A549 (cell line): ENCODE measurements at regions not wholly inside any gene's neighbourhood (a gene's known extent, or its start where the extent isn't known, plus 50 kb on each side); places are given as distances from the start of the nearest gene placed in this dataset.

Experiments
- ATAC-seq, 2 experiments: fragments of 200-7000 bp in 1 of 2; fragments of >200 bp in 1 of 2; cut with Nextera tagmentation in 1 of 2; cut with Tn5 transposase in 1 of 2; 3 replicates each; pipeline versions ENCODE4 v1.8.0 to v1.9.1; 2018 to 2020; ENCODE audit warnings: mild to moderate bottlenecking in 1 of 2, moderate library complexity in 1 of 2
- CTCF ChIA-PET: fragments of 300-600 bp; sonication (Branson Sonifier 250); formaldehyde crosslinking; extraction: SDS; loops from one replicate; lab custom pipeline; 2021; ENCODE audit warnings: antibody characterized with exemption, inconsistent platforms; lab: Yijun Ruan, JAX
- POLR2A ChIA-PET: fragments of 350-600 bp; formaldehyde crosslinking; extraction: SDS; loops from one replicate; lab custom pipeline; 2021; ENCODE audit warnings: antibody characterized with exemption, inconsistent platforms; lab: Yijun Ruan, JAX
- DNase-seq, 2 experiments: peaks; one replicate each; pipeline versions ENCODE4 v3.0.0 to v3.0.0-alpha.2; 2011 to 2016; ENCODE audit warnings: low read depth in 1 of 2, low spot score in 1 of 2
- FAIRE-seq: peaks from 2 replicates; lab custom pipeline; 2011; peaks lifted over from hg19 to GRCh38; lab: Jason Lieb, UNC
- H3K27ac ChIP-seq, 2 experiments: fragments of >200 bp; sonication (Bioruptor Twin); formaldehyde crosslinking; 3 replicates each; pipeline ENCODE4 v1.5.1; 2016 to 2017
- H3K4me1 ChIP-seq: fragments of >200 bp; sonication (Bioruptor Twin); formaldehyde crosslinking; 3 replicates; pipeline ENCODE4 v1.6.1; 2016
- H3K4me2 ChIP-seq: fragments of >200 bp; sonication (Bioruptor Twin); formaldehyde crosslinking; 3 replicates; pipeline ENCODE4 v1.6.1; 2016
- H3K4me3 ChIP-seq: fragments of >200 bp; sonication (Bioruptor Twin); formaldehyde crosslinking; 3 replicates; pipeline ENCODE4 v1.5.1; 2016
- H3K9me3 ChIP-seq: fragments of >200 bp; sonication (Bioruptor Twin); formaldehyde crosslinking; 3 replicates; pipeline ENCODE4 v1.6.1; 2016
- BCL3 ChIP-seq: fragments of >200 bp; sonication (Bioruptor Twin); formaldehyde crosslinking; IDR thresholded peaks from 3 replicates; pipeline ENCODE4 v1.6.1; 2016
- CBX2 ChIP-seq: fragments of 200-600 bp; sonication (generic); IDR thresholded peaks from 2 replicates; pipeline ENCODE4 v1.6.1; 2016; ENCODE audit warnings: low read depth, mild to moderate bottlenecking, borderline replicate concordance
- EHMT2 ChIP-seq: fragments of 200-600 bp; sonication (generic); IDR thresholded peaks from 2 replicates; pipeline ENCODE4 v1.6.1; 2016; ENCODE audit warnings: antibody characterized with exemption, low read depth, mild to moderate bottlenecking, moderate library complexity
- ESRRA ChIP-seq: fragments of 150-350 bp; IDR thresholded peaks from 2 replicates; pipeline ENCODE4 v1.6.1; 2014; ENCODE audit warnings: mild to moderate bottlenecking, low read length, borderline replicate concordance
- GATA3 ChIP-seq: IDR thresholded peaks from 2 replicates; pipeline ENCODE4 v1.6.1; 2012; ENCODE audit warnings: borderline replicate concordance
- HEYL ChIP-seq: fragments of 250-450 bp; sonication (Bioruptor Pico); IDR thresholded peaks from 2 replicates; pipeline ENCODE4 v1.8.0; 2021; ENCODE audit warnings: mild to moderate bottlenecking, moderate library complexity
- HMGXB4 ChIP-seq: fragments of 250-450 bp; sonication (Bioruptor Pico); IDR thresholded peaks from 2 replicates; pipeline ENCODE4 v1.5.0; 2021; ENCODE audit warnings: mild to moderate bottlenecking, moderate library complexity, borderline replicate concordance
- JUNB ChIP-seq: fragments of >200 bp; sonication (Bioruptor Twin); formaldehyde crosslinking; IDR thresholded peaks from 2 replicates; pipeline ENCODE4 v1.6.1; 2016
- NFE2L2 ChIP-seq: fragments of 150-350 bp; conservative IDR thresholded peaks from 2 replicates; pipeline ENCODE4 v1.6.1; 2014; ENCODE audit warnings: low read length
- PBX3 ChIP-seq: IDR thresholded peaks from 2 replicates; pipeline ENCODE4 v1.6.1; 2012
- PHF8 ChIP-seq: fragments of 200-600 bp; sonication (generic); IDR thresholded peaks from 2 replicates; pipeline ENCODE4 v1.6.1; 2016; ENCODE audit warnings: low read depth, mild to moderate bottlenecking, antibody characterized with exemption, moderate library complexity, borderline replicate concordance
- POLR2A ChIP-seq: IDR thresholded peaks from 2 replicates; pipeline ENCODE4 v1.6.1; 2012; ENCODE audit warnings: mild to moderate bottlenecking, low read length
- RAD21 ChIP-seq, 2 experiments: fragments of >200 bp in 1 of 2; sonication (Bioruptor Twin) in 1 of 2; formaldehyde crosslinking in 1 of 2; IDR thresholded peaks in 1 of 2; conservative IDR thresholded peaks in 1 of 2; 2 replicates in 1 of 2; 3 replicates in 1 of 2; pipeline ENCODE4 v1.6.1; 2012 to 2018; ENCODE audit warnings: inconsistent platforms in 1 of 2
- REST ChIP-seq: fragments of 200-600 bp; sonication (generic); IDR thresholded peaks from 2 replicates; pipeline ENCODE4 v1.6.1; 2016; ENCODE audit warnings: antibody characterized with exemption, mild to moderate bottlenecking, moderate library complexity
- SMC3 ChIP-seq: fragments of >200 bp; sonication (Bioruptor Twin); formaldehyde crosslinking; IDR thresholded peaks from 3 replicates; pipeline ENCODE4 v1.6.1; 2018; ENCODE audit warnings: inconsistent platforms
- SREBF2 ChIP-seq: fragments of 450-650 bp; IDR thresholded peaks from 2 replicates; pipeline ENCODE4 v1.6.1; 2014; ENCODE audit warnings: mild to moderate bottlenecking, moderate library complexity
- TP53 ChIP-seq: fragments of 250-450 bp; sonication (Bioruptor Pico); IDR thresholded peaks from 2 replicates; pipeline ENCODE4 v1.5.0; 2021; ENCODE audit warnings: mild to moderate bottlenecking, moderate library complexity
- USF2 ChIP-seq: fragments of 450-650 bp; IDR thresholded peaks from 2 replicates; pipeline ENCODE4 v1.6.1; 2014; ENCODE audit warnings: antibody characterized with exemption
- whole genome bisulfite sequencing: methylation state at CpG from one replicate; pipeline ENCODE4 v1.1.6; 2017; ENCODE audit errors: missing lambda C conversion rate; 5-methylcytosine and 5-hydroxymethylcytosine counted together

GRCh38 chr2:16223841-16224177 lies 283.5 kb downstream of the MYCN start:
- DNase-seq (no peak), ATAC-seq (peak in 1 of 2 experiments; percentile 21; a peak in 2 of 6 replicates), FAIRE-seq (no peak)
- TF ChIP-seq HMGXB4 (CRISPR knock-in tag), result no peak
- TF ChIP-seq BCL3, result no peak
- no peak for TF ChIP-seq CBX2
- TF ChIP-seq SREBF2, result no peak
- no peak for TF ChIP-seq TP53 (CRISPR knock-in tag)
- TF ChIP-seq POLR2A, result no peak
- no peak for TF ChIP-seq HEYL (CRISPR knock-in tag)
- TF ChIP-seq JUNB, result no peak
- TF ChIP-seq EHMT2, result no peak
- TF ChIP-seq USF2, result no peak
- TF ChIP-seq RAD21 (conservative IDR thresholded peaks at IDR 0.05 in 1 of 2, IDR thresholded peaks at IDR 0.05 in 1 of 2), result no peak
- TF ChIP-seq NFE2L2, result no peak
- no peak for TF ChIP-seq REST
- Histone ChIP-seq H3K4me3 (no peak overlapping the region), H3K9me3 (no peaks in the 10 kb centered on the region; the same call in 2 of the 3 replicates), H3K4me1 (no peaks in the 10 kb centered on the region), H3K27ac (no peak overlapping the region), H3K4me2 (no peak overlapping the region)
- ChIA-PET CTCF (no interaction called here), POLR2A (no interaction called here)
- 17% methylated on average over 3 of the region's 3 CpGs for WGBS

- no peaks in the 10 kb centered on the region for H3K4me1 ChIP-seq
Observed at GRCh38 chr2:16223161-16223840, 283.0 kb downstream of the MYCN start.

More at GRCh38 chr2:16223161-16223840, 283.0 kb downstream of the MYCN start:
- H3K4me2 ChIP-seq, result no peak overlapping the region
- H3K27ac ChIP-seq, result no peak overlapping the region
- no peak for TF ChIP-seq PHF8
- no peak for TF ChIP-seq BCL3
- TF ChIP-seq ESRRA, result no peak
- no peak for TF ChIP-seq USF2
- TF ChIP-seq JUNB, result no peak
- TF ChIP-seq SMC3, result no peak
- TF ChIP-seq PBX3, result no peak
- no peak for TF ChIP-seq GATA3
- no peaks in the 10 kb centered on the region; the same call in 2 of the 3 replicates for H3K9me3 ChIP-seq
- FAIRE-seq (no peak), ATAC-seq (no peak; a peak in 1 of 6 replicates), DNase-seq (no peak)
- ChIA-PET CTCF (no interaction called here), POLR2A (no interaction called here)
- no peak overlapping the region for H3K4me3 ChIP-seq
- 22% methylated on average over 13 of the region's 13 CpGs for WGBS
